GM12891 (cell line): ENCODE measurements at regions not wholly inside any gene's neighbourhood (a gene's known extent, or its start where the extent isn't known, plus 50 kb on each side); places are given as distances from the start of the nearest gene placed in this dataset.

Experiments used
- DNase-seq: peaks from one replicate; pipeline ENCODE4 v3.0.0; 2011; ENCODE audit warnings: low spot score; ENCODE audit not compliant: insufficient read length
- FAIRE-seq: peaks from 2 replicates; lab custom pipeline; 2011; peaks lifted over from hg19 to GRCh38; lab: Jason Lieb, UNC
- PAX5 ChIP-seq: IDR thresholded peaks from 2 replicates; pipeline ENCODE4 v1.6.1; 2011; ENCODE audit warnings: low read length, moderate library complexity, mild to moderate bottlenecking; ENCODE audit not compliant: insufficient read depth, severe bottlenecking
- POLR2A ChIP-seq: IDR thresholded peaks from 2 replicates; pipeline ENCODE4 v1.6.1; 2011; ENCODE audit warnings: low read depth, low read length, control low read depth
- POLR2AphosphoS5 ChIP-seq: IDR thresholded peaks from 2 replicates; pipeline ENCODE4 v1.6.1; 2011; ENCODE audit warnings: low read depth, low read length, control low read depth
- POU2F2 ChIP-seq: IDR thresholded peaks from 2 replicates; pipeline ENCODE4 v1.6.1; 2011; ENCODE audit warnings: low read depth, mild to moderate bottlenecking, control low read depth, low read length, moderate library complexity
- SPI1 ChIP-seq: IDR thresholded peaks from 2 replicates; pipeline ENCODE4 v1.6.1; 2011; ENCODE audit warnings: low read depth, low read length, control low read depth
- TAF1 ChIP-seq: IDR thresholded peaks from 2 replicates; pipeline ENCODE4 v1.6.1; 2011; ENCODE audit warnings: low read depth, low read length, control low read depth

DNA sequence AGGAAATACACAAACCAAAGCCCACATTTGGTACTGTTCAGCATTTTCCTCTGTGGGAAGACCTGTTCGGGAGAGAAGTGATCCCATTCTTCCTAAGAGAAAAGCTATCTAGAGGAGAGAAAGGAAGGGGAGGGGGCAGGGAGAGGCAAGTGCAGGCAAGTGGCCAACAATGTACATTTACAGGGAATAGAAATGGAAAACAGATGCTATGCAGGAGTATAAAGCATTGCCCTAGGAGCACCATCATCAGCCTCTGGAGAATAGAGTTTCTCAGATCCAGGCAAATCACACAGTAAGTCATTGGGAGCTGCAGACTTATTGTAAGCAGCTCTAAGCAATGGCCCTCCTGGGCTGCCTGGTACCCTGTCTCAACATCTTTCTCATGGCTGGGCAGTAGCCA lies 424.4 kb upstream of the AUTS2 start:
- TF ChIP-seq POU2F2 (no peak), SPI1 (no peak), POLR2AphosphoS5 (no peak), PAX5 (no peak), POLR2A (no peak), TAF1 (no peak)
- FAIRE-seq (no peak), DNase-seq (no peak)

DNA sequence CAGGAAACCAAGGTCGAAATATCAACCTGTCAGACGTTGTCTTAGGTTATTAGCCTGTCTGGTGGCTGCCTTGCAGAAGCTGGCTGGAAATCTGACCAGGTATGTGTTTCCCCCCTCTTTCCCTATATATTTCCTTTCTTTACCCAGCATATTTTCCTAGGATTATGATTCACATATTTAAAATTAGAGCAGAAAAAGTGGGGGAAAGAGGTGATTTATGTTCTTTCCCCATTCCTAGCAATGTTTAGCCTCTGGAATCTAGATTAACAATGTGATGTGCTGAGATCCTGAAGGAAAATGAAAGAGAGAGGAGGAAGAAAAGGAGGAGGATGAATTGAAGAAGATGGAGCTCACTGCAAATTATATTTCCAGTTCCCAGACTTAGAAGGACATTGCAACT lies 421.4 kb upstream of the AUTS2 start:
- no peak for TF ChIP-seq TAF1
- TF ChIP-seq PAX5, result no peak
- TF ChIP-seq POU2F2, result no peak
- TF ChIP-seq SPI1, result no peak
- no peak for TF ChIP-seq POLR2AphosphoS5
- TF ChIP-seq POLR2A, result no peak
- DNase-seq, result no peak
- FAIRE-seq, result no peak

DNA sequence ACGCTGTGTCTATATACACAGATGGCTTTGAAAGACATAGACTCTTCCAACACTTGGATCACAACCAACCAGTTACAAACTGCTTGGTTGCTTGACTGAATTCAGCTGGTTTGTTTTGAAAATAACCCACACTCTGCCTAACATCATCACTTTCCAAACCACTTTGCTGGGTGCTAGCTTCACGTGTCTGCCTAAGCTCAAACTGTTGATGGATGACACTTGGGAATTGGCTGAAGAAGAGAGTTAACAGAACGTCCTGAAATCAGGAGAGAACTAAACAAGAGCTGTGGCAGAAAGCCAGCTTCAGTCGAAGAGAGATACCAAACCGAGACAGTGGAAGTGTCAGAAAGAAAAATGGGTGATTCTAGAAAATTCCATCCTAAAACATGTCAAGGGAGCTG lies 420.8 kb upstream of the AUTS2 start:
- FAIRE-seq, result no peak
- TF ChIP-seq PAX5 (no peak), SPI1 (no peak), POU2F2 (no peak), TAF1 (no peak), POLR2AphosphoS5 (no peak), POLR2A (no peak)
- DNase-seq, result no peak

DNA sequence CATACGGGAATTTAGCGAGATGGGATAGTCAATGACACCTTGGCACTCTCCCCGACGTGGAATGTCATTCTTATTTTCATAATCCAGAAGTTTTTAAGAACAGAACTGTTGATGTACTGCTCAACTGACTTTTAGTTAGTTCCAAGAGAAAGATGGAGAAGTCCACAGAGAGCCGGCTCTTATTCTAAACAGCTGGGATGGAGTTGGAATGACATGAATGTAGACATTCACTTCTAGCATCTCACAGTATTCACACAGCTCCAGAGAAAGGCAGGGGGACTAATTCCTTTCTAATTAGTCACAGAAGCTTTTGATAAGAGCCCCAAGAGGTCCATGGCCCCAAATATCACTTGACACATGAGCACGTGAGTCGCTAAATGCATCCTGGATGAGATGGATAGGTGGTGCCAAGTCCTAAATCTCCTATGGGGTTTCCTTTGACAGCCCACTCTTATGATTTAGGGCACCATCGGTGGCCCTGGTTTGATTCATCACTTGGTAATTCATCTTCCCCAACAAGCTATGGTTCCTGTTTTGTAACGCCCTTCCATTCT lies 420.3 kb upstream of the AUTS2 start:
- FAIRE-seq (no peak), DNase-seq (no peak)

DNA sequence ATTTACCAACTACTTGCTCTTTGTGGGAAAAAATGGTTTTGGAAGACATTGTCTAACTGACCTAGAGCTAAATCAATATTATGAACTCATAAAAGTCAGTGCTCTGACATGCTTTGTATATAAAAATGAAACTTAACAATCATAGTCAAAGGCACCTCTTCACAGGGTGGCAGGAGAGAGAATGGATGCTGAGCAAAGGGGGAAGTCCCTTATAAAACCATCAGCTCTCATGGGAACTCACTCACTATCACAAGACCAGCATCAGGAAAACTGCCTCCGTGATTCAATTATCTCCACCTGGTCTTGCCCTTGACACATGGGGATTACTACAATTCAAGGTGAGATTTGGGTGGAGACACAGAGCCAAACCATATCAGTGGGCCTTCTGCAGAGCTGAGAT lies 417.6 kb upstream of the AUTS2 start:
- FAIRE-seq (no peak), DNase-seq (no peak)
- no peak for TF ChIP-seq PAX5
- no peak for TF ChIP-seq POLR2A
- no peak for TF ChIP-seq POU2F2

More for the DNA sequence above, 420.3 kb upstream of the AUTS2 start:
- TF ChIP-seq TAF1 (no peak), POU2F2 (no peak), POLR2A (no peak), SPI1 (no peak), POLR2AphosphoS5 (no peak), PAX5 (no peak)

DNA sequence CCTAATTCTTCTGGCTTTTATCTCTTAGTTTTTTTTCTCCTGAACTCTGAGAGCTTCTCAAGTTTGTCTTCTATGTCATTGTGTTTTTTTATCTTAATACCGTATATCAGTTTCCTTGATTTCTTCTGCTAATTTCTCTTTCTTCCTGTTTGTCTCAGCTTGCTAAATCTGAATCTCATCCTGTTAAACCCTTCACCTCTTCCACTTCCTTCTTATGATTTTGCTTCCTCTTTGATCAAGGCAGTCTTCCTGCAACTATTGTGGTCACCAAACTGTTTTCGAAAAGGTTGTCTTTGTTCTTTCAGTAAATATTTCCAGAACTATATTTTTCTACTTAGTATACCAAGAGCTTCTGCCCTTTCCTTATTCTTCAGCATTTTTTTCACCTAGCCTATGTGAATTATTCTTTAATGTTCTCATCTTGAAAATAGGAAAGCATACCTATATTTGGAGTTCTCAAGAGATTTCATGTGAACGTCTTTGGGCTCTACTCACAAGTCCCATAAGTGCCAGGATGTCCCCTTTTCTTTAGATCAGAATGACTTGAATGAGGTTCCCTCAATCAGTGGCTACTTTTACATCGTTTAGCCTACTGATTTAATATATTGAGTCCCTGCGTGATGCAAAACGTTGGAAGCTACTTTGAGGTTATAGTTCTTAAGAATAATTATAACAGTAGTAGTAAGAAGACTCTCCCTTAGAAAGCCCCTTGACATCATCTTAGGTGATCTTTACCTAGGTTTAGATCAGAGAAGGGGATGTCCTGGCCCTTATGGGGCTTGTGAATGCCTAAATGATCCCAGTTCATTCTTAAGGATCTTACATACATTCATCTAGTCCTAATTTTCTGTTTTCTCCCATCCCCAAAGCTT lies 415.4 kb upstream of the AUTS2 start:
- DNase-seq (no peak), FAIRE-seq (no peak)

DNA sequence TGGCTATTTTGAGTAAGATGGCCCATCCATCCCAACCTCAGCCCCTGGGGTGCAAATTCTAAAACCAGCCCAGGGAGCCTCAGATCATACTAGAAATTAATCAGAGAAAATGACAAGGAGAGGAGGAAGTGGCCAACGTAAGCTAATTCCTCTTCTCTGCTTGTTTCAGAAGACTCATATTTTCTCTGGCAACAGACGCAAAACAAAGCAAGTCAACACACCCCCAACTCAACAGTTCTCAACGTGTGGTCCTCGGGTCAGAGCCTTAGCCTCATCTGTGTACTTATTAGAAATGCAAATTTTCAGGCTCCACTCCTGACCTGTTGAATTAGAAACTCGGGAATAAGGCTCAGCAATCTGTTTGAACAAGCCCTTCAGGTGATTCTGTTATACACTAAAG lies 413.9 kb upstream of the AUTS2 start:
- TF ChIP-seq POU2F2 (no peak), SPI1 (no peak), POLR2AphosphoS5 (no peak), TAF1 (no peak), POLR2A (no peak), PAX5 (no peak)
- FAIRE-seq (no peak), DNase-seq (no peak)

More for the DNA sequence above, 415.4 kb upstream of the AUTS2 start:
- no peak for TF ChIP-seq TAF1
- TF ChIP-seq POU2F2, result no peak
- TF ChIP-seq PAX5, result no peak
- TF ChIP-seq POLR2AphosphoS5, result no peak
- TF ChIP-seq SPI1, result no peak
- TF ChIP-seq POLR2A, result no peak

DNA sequence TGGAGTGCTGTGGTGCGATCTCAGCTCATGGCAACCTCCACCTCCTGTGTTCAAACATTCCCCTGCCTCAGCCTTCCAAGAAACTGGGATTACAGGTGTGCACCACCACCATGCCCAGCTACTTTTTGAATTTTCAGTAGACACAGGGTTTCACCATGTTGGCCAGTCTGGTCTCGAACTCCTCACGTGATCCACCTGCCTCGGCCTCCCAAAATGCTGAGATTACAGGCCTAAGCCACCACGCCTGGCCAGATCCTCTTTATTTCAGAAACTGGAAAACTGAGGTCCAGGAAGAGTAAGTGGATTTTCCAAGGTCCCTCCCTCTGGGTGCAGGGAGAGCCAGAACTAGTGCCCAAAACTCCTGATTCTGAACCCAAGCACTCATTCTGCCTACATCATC lies 413.1 kb upstream of the AUTS2 start:
- TF ChIP-seq POLR2AphosphoS5 (no peak), POU2F2 (no peak), TAF1 (no peak), POLR2A (no peak), SPI1 (no peak), PAX5 (no peak)
- DNase-seq (no peak), FAIRE-seq (no peak)

DNA sequence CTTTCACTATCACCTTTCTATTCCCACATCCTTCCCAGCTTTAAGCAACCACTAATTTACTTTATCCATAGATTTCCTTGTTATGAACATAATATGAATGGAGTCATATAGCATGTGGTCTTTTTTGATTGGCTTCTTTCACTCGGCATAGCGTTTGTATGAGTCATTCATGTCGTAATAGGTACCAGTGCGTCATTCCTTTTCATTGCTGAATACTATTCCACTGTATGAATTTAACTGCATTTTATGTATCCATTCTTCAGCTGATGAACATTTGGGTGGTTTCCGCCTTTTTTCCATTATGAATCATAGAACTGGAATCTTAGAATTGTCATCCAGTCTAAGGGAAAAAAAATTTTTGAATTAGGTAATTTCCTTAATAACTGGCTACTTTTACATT lies 411.3 kb upstream of the AUTS2 start:
- TF ChIP-seq TAF1 (no peak), PAX5 (no peak), POLR2AphosphoS5 (no peak), POU2F2 (no peak), SPI1 (no peak), POLR2A (no peak)
- FAIRE-seq (no peak), DNase-seq (no peak)

DNA sequence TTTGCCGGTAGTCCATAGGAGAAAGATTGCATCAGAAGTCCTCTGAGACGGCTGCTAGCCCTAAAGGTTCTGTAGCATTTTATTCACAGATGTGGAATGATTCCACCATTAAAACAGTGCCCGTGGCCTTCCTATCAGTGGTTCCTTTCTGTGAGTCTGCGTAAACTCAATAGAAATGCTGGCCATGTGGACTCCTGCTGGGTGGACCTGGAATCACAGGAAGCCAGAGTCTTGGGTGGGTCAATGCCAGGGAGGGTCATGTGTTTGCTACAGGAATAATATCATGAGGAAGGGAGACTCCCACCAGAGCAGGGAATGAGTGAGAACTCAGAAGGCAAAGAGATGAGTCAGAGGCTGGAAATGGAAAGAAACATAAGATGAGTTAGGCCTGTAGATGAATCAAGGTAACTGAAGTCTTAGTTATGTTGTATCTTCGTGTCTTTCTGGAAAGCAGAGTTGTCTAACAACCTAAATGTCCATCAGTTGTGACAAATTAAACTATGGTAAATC lies 410.4 kb upstream of the AUTS2 start:
- FAIRE-seq, result no peak

More for the DNA sequence above, 410.4 kb upstream of the AUTS2 start:
- no peak for DNase-seq
- TF ChIP-seq SPI1, result no peak
- no peak for TF ChIP-seq TAF1
- TF ChIP-seq POLR2A, result no peak
- no peak for TF ChIP-seq POU2F2
- TF ChIP-seq POLR2AphosphoS5, result no peak
- no peak for TF ChIP-seq PAX5
